Neuronal stem cell (in vitro differentiated cells): ENCODE measurements at regions not wholly inside any gene's neighbourhood (a gene's known extent, or its start where the extent isn't known, plus 50 kb on each side); places are given as distances from the start of the nearest gene placed in this dataset.
"Not testable (repeated sequence)": the region's sequence is repeated elsewhere in the genome, so short reads cannot be mapped to it uniquely, and the experiment has no call there.

ENCODE experiments used
- DNase-seq: peaks from one replicate; pipeline ENCODE4 v3.0.0-alpha.2; 2013; ENCODE audit warnings: low spot score
- H2AFZ ChIP-seq: one replicate; pipeline ENCODE4 v1.6.1; 2013; ENCODE audit warnings: mild to moderate bottlenecking, low read length, inconsistent platforms
- H2AK5ac ChIP-seq: 2 replicates; pipeline ENCODE4 v1.6.1; 2013; ENCODE audit warnings: low read depth, mild to moderate bottlenecking, inconsistent platforms, low read length, moderate library complexity, mixed read lengths
- H2BK120ac ChIP-seq: 2 replicates; pipeline ENCODE4 v1.6.1; 2013; ENCODE audit warnings: low read depth, mild to moderate bottlenecking, inconsistent platforms, low read length, moderate library complexity, mixed read lengths
- H2BK12ac ChIP-seq: one replicate; pipeline ENCODE4 v1.6.1; 2013; ENCODE audit warnings: low read length, inconsistent platforms
- H2BK15ac ChIP-seq: 2 replicates; pipeline ENCODE4 v1.6.1; 2013; ENCODE audit warnings: mild to moderate bottlenecking, low read length, inconsistent platforms, mixed read lengths
- H2BK5ac ChIP-seq: one replicate; pipeline ENCODE4 v1.6.1; 2013; ENCODE audit warnings: inconsistent platforms, mild to moderate bottlenecking, low read length, moderate library complexity
- H3K14ac ChIP-seq: one replicate; pipeline ENCODE4 v1.6.1; 2013; ENCODE audit warnings: low read length, inconsistent platforms
- H3K18ac ChIP-seq: 2 replicates; pipeline ENCODE4 v1.6.1; 2013; ENCODE audit warnings: low read length, inconsistent platforms
- H3K23ac ChIP-seq: 2 replicates; pipeline ENCODE4 v1.6.1; 2013; ENCODE audit warnings: low read depth, mild to moderate bottlenecking, mixed read lengths, low read length, inconsistent platforms; ENCODE audit not compliant: poor library complexity
- H3K27ac ChIP-seq: replicated peaks from 3 replicates; pipeline ENCODE4 v1.5.1; 2013; ENCODE audit warnings: low read length, inconsistent platforms
- H3K27me3 ChIP-seq, 3 experiments: 2 replicates each; pipeline ENCODE4 v1.6.1; 2013; ENCODE audit warnings: low read length in 3 of 3, mild to moderate bottlenecking in 2 of 3, inconsistent platforms in 1 of 3, low read depth in 1 of 3, mixed read lengths in 1 of 3, moderate library complexity in 1 of 3; ENCODE audit not compliant: control insufficient read depth in 3 of 3, insufficient read depth in 3 of 3
- H3K36me3 ChIP-seq, 2 donors: replicated peaks in 1 of 2; 2 replicates each; pipeline ENCODE4 v1.6.1; 2013; ENCODE audit warnings: low read length in 2 of 2; ENCODE audit not compliant: control insufficient read depth in 2 of 2, insufficient read depth in 2 of 2
- H3K4ac ChIP-seq: 2 replicates; pipeline ENCODE4 v1.6.1; 2013; ENCODE audit warnings: inconsistent platforms, mild to moderate bottlenecking, low read length, moderate library complexity
- H3K4me1 ChIP-seq, 2 donors: 1 replicate in 1 of 2; 2 replicates in 1 of 2; pipeline ENCODE4 v1.6.1; 2013; ENCODE audit warnings: low read length in 2 of 2, low read depth in 1 of 2; ENCODE audit not compliant: control insufficient read depth in 2 of 2, insufficient read depth in 1 of 2
- H3K4me2 ChIP-seq: one replicate; pipeline ENCODE4 v1.6.1; 2013; ENCODE audit warnings: mild to moderate bottlenecking, low read length, inconsistent platforms; ENCODE audit not compliant: insufficient read depth, poor library complexity, severe bottlenecking
- H3K4me3 ChIP-seq, 2 donors: 2 replicates each; pipeline ENCODE4 v1.5.1; 2013; ENCODE audit warnings: low read length in 2 of 2, mild to moderate bottlenecking in 2 of 2, inconsistent platforms in 1 of 2, moderate library complexity in 1 of 2
- H3K79me1 ChIP-seq: one replicate; pipeline ENCODE4 v1.6.1; 2013; ENCODE audit warnings: low read depth, mild to moderate bottlenecking, inconsistent platforms, low read length, moderate library complexity
- H3K9ac ChIP-seq: one replicate; pipeline ENCODE4 v1.6.1; 2013; ENCODE audit warnings: mild to moderate bottlenecking, low read depth, low read length, inconsistent platforms; ENCODE audit not compliant: poor library complexity
- H3K9me3 ChIP-seq, 2 donors: replicated peaks in 1 of 2; 2 replicates each; pipeline versions ENCODE3 to v1.6.1; 2013; ENCODE audit warnings: low read length in 2 of 2, mild to moderate bottlenecking in 2 of 2, inconsistent platforms in 1 of 2, low read depth in 1 of 2, mixed read lengths in 1 of 2, moderate library complexity in 1 of 2; ENCODE audit not compliant: control insufficient read depth in 2 of 2, insufficient read depth in 1 of 2
- H4K8ac ChIP-seq: one replicate; pipeline ENCODE4 v1.6.1; 2013; ENCODE audit warnings: low read depth, mild to moderate bottlenecking, inconsistent platforms, low read length, moderate library complexity
- H4K91ac ChIP-seq: one replicate; pipeline ENCODE4 v1.6.1; 2013; ENCODE audit warnings: low read length, low read depth, mild to moderate bottlenecking, inconsistent platforms; ENCODE audit not compliant: poor library complexity
- WGBS, 2 donors: extraction: QIAGEN DNeasy Blood & Tissue Kit; methylation state at CpG; one replicate each; pipeline ENCODE4 v1.1.7; 2013; ENCODE audit warnings: missing lambda C conversion rate in 2 of 2, mixed read lengths in 1 of 2; ENCODE audit not compliant: insufficient read length in 2 of 2, insufficient replicate concordance in 1 of 2; ENCODE audit errors: extremely low coverage in 2 of 2; 5-methylcytosine and 5-hydroxymethylcytosine counted together

GRCh38 chr9:29450343-29450875 lies 1877.1 kb upstream of the C9orf72 start:
- not testable (repeated sequence) for H4K8ac ChIP-seq, H3K9me3 ChIP-seq, H3K79me1 ChIP-seq, H3K4me2 ChIP-seq, H3K23ac ChIP-seq, H4K91ac ChIP-seq, H3K4ac ChIP-seq, H3K9ac ChIP-seq, H3K18ac ChIP-seq, H3K4me1 ChIP-seq, H3K36me3 ChIP-seq, H3K27ac ChIP-seq, H2AK5ac ChIP-seq, DNase-seq, H3K27me3 ChIP-seq, H2BK12ac ChIP-seq, H2BK120ac ChIP-seq, H2BK5ac ChIP-seq, H2BK15ac ChIP-seq, H3K4me3 ChIP-seq, H3K14ac ChIP-seq
- no CpG with 5 or more reads among the region's 29 CpGs for WGBS, 2 donors
- peak overlapping the region; percentile 66 for H2AFZ ChIP-seq

GRCh38 chr9:29456940-29457339 lies 1883.7 kb upstream of the C9orf72 start:
- Histone ChIP-seq H3K18ac (no peak overlapping the region), H3K27me3 (no peaks in the 10 kb centered on the region), H4K91ac (no peak overlapping the region), H3K4ac (no peak overlapping the region), H2AFZ (no peak overlapping the region), H3K4me3 (no peak overlapping the region), H4K8ac (no peak overlapping the region), H3K9me3 (no peaks in the 10 kb centered on the region), H3K14ac (no peak overlapping the region), H3K36me3 (no peaks in the 10 kb centered on the region), H2AK5ac (no peak overlapping the region), H3K23ac (no peak overlapping the region), H2BK12ac (no peak overlapping the region), H3K79me1 (no peaks in the 10 kb centered on the region), H3K27ac (no peak overlapping the region), H2BK120ac (no peak overlapping the region), H2BK5ac (no peak overlapping the region), H3K4me2 (no peak overlapping the region), H3K4me1 (no peaks in the 10 kb centered on the region), H2BK15ac (no peak overlapping the region), H3K9ac (no peak overlapping the region)
- no peak for DNase-seq
- no CpG with 5 or more reads among the region's 3 CpGs for whole genome bisulfite sequencing, 2 donors

GRCh38 chr9:29475471-29475870 lies 1902.2 kb upstream of the C9orf72 start:
- Histone ChIP-seq H3K9ac (no peak overlapping the region), H4K91ac (no peak overlapping the region), H3K4me1 (no peaks in the 10 kb centered on the region), H2BK12ac (no peak overlapping the region), H3K79me1 (no peaks in the 10 kb centered on the region), H2BK15ac (no peak overlapping the region), H2AK5ac (no peak overlapping the region), H3K4me3 (no peak overlapping the region), H2BK120ac (no peak overlapping the region), H3K18ac (no peak overlapping the region), H3K9me3 (no peaks in the 10 kb centered on the region), H2AFZ (no peak overlapping the region), H3K27ac (no peak overlapping the region), H3K36me3 (no peaks in the 10 kb centered on the region), H3K27me3 (no peaks in the 10 kb centered on the region), H2BK5ac (no peak overlapping the region), H3K14ac (no peak overlapping the region), H3K4ac (no peak overlapping the region), H3K4me2 (no peak overlapping the region), H4K8ac (no peak overlapping the region), H3K23ac (no peak overlapping the region)
- no peak for DNase-seq
- no CpG with 5 or more reads among the region's 1 CpG for WGBS, 2 donors

GRCh38 chr9:29511680-29512079 lies 1938.4 kb upstream of the C9orf72 start:
- H2AFZ ChIP-seq = no peak overlapping the region

More at GRCh38 chr9:29511680-29512079, 1938.4 kb upstream of the C9orf72 start:
- H3K23ac ChIP-seq = no peak overlapping the region
- no peak overlapping the region for H2BK15ac ChIP-seq
- H3K4me1 ChIP-seq = peaks cover 0 to 7% of the 10 kb centered on the region in 2 donors
- no CpG with 5 or more reads among the region's 1 CpG for WGBS, 2 donors
- no peak overlapping the region for H3K14ac ChIP-seq
- H3K9ac ChIP-seq = no peak overlapping the region
- no peaks in the 10 kb centered on the region for H3K36me3 ChIP-seq
- no peak overlapping the region for H2AK5ac ChIP-seq
- no peak overlapping the region for H3K4me3 ChIP-seq
- peaks cover 1% of the 10 kb centered on the region for H3K79me1 ChIP-seq
- H2BK120ac ChIP-seq = no peak overlapping the region
- no peak overlapping the region for H3K4me2 ChIP-seq
- no peaks in the 10 kb centered on the region for H3K27me3 ChIP-seq
- H3K4ac ChIP-seq = no peak overlapping the region
- no peak overlapping the region for H4K8ac ChIP-seq
- no peak overlapping the region for H3K27ac ChIP-seq
- no peak overlapping the region for H3K18ac ChIP-seq
- H2BK5ac ChIP-seq = no peak overlapping the region
- DNase-seq = no peak
- peaks cover 0 to 2% of the 10 kb centered on the region in 2 donors for H3K9me3 ChIP-seq
- H2BK12ac ChIP-seq = no peak overlapping the region
- no peak overlapping the region for H4K91ac ChIP-seq
